ENCODE measurements at regions not wholly inside any gene's neighbourhood (a gene's known extent, or its start where the extent isn't known, plus 50 kb on each side); places are given as distances from the start of the nearest gene placed in this dataset.

GRCh38 chr11:134801570-134801969 is 389.5 kb upstream of the B3GAT1 start:
- DNase-seq (ENCODE audit: low read depth, low spot score): no peak

GRCh38 chr11:134800826-134801225 is 388.8 kb upstream of the B3GAT1 start:
- no peak for DNase-seq (ENCODE audit: low read depth, low spot score)

DNA sequence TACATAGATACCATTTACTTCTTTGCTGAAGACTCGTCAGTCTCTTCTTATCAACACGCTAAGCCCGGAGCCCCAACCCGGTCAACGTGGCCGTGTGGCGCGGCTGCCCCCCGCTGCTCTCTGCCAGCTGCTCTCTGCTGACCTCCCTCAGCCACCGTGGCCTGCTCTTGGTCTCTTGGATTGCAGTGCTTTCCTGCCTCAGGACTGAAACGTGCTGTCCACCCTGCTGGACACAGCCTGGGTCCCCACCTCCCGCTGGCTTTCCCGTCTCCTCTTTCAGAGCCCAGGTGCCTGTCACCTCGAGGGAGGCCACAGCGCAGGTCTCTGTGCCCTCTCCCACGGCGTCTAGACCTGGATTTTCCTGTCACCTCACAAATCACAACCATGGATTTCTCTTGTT is 388.1 kb upstream of the B3GAT1 start:
- DNase-seq (ENCODE audit: low read depth, low spot score): no peak

DNA sequence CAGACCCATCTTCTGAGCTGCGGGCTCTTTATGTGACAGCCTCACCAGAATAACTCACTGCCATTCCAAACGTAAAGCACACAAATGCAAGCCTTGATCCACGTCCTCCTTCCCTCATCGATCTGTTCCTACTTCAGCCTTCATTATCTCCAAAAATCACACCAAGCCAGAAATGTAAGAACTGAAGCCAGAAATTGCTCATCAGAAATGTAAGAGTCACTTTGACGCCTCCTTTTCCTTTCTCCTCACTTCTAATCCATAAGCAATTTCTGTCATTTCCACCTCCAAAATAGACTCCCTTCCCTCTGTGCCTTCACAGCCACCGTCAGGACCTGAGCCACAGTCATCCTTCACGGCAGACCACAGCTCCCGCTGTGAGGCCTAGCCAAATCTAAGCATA is 387.3 kb upstream of the B3GAT1 start:
- no peak for DNase-seq (ENCODE audit: low read depth, low spot score)

- no peak for DNase-seq (ENCODE audit: low read depth, low spot score)
Observed at GRCh38 chr11:134797411-134798089, 385.5 kb upstream of the B3GAT1 start.

DNA sequence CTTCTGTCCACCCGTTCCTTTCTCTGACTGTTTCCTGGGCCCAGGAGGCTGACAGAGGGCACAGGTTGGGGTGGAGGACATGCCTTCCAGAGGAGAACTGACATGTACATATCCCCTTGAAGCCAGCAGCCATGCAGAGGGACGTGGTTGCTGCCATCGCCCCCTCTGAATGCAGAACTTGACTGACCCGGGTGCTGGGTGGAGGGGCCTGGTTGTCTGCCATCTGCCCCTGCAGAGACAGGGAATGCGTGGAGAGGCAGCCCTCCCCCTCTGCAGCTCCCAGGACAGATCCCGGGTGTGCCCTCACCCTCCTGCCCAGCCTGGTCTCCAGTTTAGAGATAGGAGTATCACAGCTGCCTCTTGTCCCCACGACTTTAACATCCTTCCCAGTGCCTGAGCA is 383.0 kb upstream of the B3GAT1 start:
- no peak for DNase-seq (ENCODE audit: low read depth, low spot score)

DNA sequence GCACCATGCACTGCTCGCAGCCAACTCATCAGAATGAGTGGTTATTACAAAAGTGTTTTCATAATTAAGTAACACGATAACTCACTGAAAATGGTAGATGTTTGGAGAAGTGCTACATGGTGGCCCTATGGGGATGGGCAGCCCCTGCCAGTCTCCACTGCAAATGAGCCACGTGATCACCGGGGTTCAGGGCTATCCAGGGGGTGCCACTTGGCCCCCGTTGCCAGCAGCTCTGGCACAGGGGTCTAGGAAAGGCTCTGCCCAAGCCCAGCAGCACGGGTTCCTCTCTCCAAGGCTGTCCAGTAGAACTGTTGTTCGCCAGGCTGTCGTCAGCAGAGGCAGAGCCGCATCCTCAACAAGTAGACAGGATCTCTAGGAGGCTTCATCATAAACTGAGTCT is 382.1 kb upstream of the B3GAT1 start:
- DNase-seq (ENCODE audit: low read depth, low spot score): no peak

DNA sequence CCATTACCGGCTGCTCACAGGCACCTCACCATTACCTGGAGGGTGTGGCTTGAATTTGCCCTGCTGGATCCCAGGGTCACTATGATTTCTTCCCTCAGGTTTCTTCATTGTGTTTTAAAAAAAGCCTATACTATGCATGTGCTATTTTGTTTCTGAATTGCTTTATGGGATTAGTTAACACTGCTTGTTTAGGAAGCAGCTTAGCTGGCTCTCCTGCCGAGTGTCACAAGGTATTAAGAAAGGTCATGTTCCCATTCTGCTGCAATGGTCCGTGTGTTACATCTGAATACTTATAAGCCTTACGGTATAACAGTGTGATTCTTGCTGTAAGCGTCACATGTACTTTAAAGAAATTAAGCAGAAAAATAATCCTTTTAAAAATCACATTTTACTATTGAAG is 380.6 kb upstream of the B3GAT1 start:
- no peak for DNase-seq (ENCODE audit: low read depth, low spot score)

GRCh38 chr11:134792044-134792443 is 380.0 kb upstream of the B3GAT1 start:
- DNase-seq (ENCODE audit: low read depth, low spot score): no peak

DNA sequence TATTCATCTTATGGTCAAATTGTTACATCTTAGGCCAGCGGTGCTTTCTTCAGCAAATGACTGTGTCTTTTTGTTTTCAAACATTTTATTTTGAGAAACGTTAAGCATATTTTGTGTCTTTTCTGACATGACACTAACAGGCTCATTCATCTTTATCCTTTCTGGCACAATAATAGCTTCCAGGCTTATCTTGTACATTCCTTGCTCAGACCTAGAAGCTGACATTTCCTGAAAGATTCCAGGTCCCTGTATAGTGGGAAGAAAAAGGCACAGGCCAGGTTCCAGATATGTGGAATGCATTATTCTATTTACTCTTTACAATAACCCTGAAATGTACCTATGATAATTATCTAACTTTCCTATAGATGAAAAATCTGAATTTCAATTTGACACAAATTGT is 379.1 kb upstream of the B3GAT1 start:
- DNase-seq (ENCODE audit: low read depth, low spot score): no peak

- DNase-seq (ENCODE audit: low read depth, low spot score): no peak
Observed at GRCh38 chr11:134789104-134789503, 377.1 kb upstream of the B3GAT1 start.

DNA sequence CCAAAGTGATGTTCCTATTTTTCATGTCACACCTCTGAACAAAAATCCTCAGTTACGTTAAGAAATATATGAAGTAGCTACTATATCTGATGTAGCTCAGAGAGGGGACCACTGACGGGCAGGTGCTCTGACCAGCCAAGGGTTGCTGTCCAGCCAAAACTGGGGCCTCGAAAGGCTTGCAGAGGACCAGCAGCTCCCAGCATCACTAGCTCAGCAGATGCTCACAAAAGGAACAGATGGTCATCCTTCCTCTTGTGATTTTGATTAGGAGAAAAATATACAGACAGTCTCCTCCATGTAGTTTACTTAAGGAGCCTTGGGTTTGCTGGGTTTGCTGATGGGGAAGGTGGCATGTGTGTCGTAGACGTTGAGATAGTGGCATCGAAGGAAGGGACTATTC is 374.6 kb upstream of the B3GAT1 start:
- DNase-seq (ENCODE audit: low read depth, low spot score): no peak

DNA sequence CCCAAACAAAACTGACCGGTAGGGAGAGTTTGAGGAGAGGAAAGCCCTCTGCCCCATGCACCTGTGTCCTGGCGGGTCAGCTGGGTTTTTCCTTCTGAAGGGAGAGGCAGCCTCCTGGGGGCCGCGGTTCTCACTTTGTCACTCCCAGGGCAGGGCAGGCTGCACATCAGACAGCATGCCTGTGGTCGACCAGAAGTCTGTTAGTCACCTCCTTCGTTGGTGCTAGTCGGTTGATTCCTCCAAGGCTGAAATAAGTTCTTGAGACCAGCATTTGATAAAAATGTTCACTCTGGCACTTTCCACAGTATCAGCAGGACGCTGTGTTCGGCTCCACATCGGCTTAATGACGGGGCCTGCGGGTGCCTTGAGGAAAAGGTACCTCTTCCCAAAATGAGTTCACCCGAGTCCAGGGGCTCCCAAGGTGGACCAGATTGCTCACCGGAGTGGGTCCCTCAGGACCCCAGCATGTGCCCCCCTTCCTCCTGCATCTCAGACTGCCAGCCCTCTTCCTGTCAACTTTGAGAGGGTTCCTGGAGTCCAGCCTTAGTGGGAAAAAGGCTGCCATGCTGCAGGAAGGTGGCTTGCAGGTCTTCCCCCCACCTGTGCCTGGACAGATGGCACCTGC is 373.7 kb upstream of the B3GAT1 start:
- DNase-seq (ENCODE audit: low read depth, low spot score): no peak

DNA sequence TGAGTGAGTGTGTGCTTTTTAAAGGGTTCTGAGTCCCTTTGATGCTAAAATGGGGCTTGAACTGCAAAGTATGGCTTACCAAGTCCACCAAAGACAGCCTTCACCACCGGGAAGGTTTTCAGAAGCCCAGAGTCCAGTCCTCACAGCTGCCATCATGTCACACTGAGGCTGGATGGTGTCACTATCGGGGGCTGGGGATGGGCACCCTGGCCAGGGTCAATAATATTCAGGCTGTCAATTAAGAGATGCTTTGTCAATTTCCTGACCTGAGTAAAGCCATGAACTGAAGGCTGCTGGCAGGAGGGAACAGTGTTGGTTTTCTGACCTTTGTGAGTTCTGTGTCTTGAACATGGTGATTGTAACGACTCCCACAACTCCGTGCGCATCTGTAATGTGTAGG is 373.0 kb upstream of the B3GAT1 start:
- no peak for DNase-seq (ENCODE audit: low read depth, low spot score)

DNA sequence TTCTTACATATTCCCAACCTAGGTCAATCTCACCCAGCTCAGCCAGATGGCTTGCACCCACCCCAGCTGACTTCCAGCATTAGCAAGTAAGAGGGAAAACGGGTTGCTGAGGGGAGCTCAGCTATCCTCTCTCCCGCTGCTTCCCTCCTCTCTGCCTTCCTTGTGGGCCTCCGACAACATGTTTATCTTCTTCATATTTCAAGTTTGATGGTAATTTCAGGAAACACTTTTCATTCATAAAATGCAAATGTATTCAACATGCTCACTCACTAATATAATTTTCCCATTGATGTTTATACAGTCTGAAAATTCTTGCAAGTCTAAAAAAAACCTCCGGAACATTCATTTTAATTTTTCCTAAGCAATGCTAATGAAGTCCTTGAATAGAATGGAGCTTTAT is 372.5 kb upstream of the B3GAT1 start:
- no peak for DNase-seq (ENCODE audit: low read depth, low spot score)

GRCh38 chr11:134784046-134784445 is 372.0 kb upstream of the B3GAT1 start:
- DNase-seq (ENCODE audit: low read depth, low spot score): no peak

- DNase-seq (ENCODE audit: low read depth, low spot score): no peak
Observed at GRCh38 chr11:134783234-134783633, 371.2 kb upstream of the B3GAT1 start.

GRCh38 chr11:134781380-134781866 is 369.4 kb upstream of the B3GAT1 start:
- no peak for DNase-seq (ENCODE audit: low read depth, low spot score)

- no peak for DNase-seq (ENCODE audit: low read depth, low spot score)
Observed at GRCh38 chr11:134780486-134781147, 368.6 kb upstream of the B3GAT1 start.

- DNase-seq (ENCODE audit: low read depth, low spot score): no peak
Observed at GRCh38 chr11:134779179-134779578, 367.1 kb upstream of the B3GAT1 start.

DNA sequence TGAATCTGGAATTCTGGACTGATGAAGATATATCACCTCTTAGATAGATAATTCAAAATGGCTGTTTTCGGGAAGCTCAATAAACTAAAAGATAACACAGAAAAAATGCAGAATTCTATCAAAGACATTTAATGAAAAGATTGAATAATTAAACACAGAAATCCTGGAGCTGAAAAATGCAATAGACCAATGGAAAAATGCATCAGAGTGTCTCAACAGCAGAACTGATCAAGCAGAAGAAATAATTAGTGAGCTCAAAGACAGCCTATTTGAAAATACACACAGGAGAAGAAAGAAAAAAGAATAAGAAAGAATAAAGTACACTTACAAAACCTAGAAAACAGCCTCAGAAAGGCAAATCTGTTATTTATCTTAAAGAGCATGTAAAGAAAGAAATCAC is 356.4 kb upstream of the B3GAT1 start:
- DNase-seq (ENCODE audit: low read depth, low spot score): no peak

DNA sequence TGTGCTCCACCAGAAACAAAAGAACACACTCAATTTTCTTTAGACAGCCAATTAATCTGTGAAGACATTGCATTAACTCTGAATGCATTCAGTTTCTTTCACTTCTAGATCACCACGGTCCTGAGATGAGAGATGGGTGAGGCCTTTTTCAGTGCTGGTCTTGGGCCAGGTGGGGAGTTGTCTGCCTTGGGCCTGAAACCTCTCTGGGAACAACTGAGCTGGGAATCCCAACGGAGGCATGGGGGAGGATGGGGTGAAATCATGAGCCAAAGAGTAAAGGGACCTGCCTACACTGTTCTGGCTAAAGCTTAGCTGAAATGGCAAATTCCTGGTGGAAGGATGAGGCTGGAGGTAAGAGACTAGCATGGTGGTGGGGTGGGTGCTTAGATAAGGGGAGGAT is 353.5 kb upstream of the B3GAT1 start:
- DNase-seq (ENCODE audit: low read depth, low spot score): no peak

GRCh38 chr11:134764966-134765365 is 352.9 kb upstream of the B3GAT1 start:
- DNase-seq (ENCODE audit: low read depth, low spot score): no peak

Measured in activated CD4-positive, CD25-positive, alpha-beta regulatory T cell treated with anti-CD3 and anti-CD28 coated beads, Interleukin-2, amount 50 U/mL, for 16 hours (primary cell).